ENCODE measurements at regions not wholly inside any gene's neighbourhood (a gene's known extent, or its start where the extent isn't known, plus 50 kb on each side); places are given as distances from the start of the nearest gene placed in this dataset.

- DNase-seq (ENCODE audit: low spot score) = no peak
- in situ Hi-C loops (cut with MboI; ENCODE audit: low pct_unique_long_range_greater_than_20kb, low sequenced_read_pairs, unreplicated experiment) = no loop called here
- TF ChIP-seq, protein P1, sequence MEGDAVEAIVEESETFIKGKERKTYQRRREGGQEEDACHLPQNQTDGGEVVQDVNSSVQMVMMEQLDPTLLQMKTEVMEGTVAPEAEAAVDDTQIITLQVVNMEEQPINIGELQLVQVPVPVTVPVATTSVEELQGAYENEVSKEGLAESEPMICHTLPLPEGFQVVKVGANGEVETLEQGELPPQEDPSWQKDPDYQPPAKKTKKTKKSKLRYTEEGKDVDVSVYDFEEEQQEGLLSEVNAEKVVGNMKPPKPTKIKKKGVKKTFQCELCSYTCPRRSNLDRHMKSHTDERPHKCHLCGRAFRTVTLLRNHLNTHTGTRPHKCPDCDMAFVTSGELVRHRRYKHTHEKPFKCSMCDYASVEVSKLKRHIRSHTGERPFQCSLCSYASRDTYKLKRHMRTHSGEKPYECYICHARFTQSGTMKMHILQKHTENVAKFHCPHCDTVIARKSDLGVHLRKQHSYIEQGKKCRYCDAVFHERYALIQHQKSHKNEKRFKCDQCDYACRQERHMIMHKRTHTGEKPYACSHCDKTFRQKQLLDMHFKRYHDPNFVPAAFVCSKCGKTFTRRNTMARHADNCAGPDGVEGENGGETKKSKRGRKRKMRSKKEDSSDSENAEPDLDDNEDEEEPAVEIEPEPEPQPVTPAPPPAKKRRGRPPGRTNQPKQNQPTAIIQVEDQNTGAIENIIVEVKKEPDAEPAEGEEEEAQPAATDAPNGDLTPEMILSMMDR (IDR thresholded peaks at IDR 0.05; ENCODE audit: extremely low read depth, insufficient read depth, missing control alignments) = no peak
Measured at GRCh38 chr2:183339311-183339710, 215.1 kb downstream of the NUP35 start.

- in situ Hi-C loops (cut with MboI; ENCODE audit: low pct_unique_long_range_greater_than_20kb, low sequenced_read_pairs, unreplicated experiment) = no loop called here
- DNase-seq (ENCODE audit: low spot score) = no peak
- TF ChIP-seq, protein P1 (IDR thresholded peaks at IDR 0.05; ENCODE audit: extremely low read depth, insufficient read depth, missing control alignments) = no peak
Measured at GRCh38 chr2:183341057-183341456, 216.8 kb downstream of the NUP35 start.

GRCh38 chr2:183347969-183348368, 223.7 kb downstream of the NUP35 start:
- TF ChIP-seq, protein P1 (IDR thresholded peaks at IDR 0.05; ENCODE audit: extremely low read depth, insufficient read depth, missing control alignments) = no peak
- DNase-seq (ENCODE audit: low spot score) = no peak
- in situ Hi-C loops (cut with MboI; ENCODE audit: low pct_unique_long_range_greater_than_20kb, low sequenced_read_pairs, unreplicated experiment) = no loop called here

- in situ Hi-C loops (cut with MboI; ENCODE audit: low pct_unique_long_range_greater_than_20kb, low sequenced_read_pairs, unreplicated experiment) = no loop called here
- no peak for DNase-seq (ENCODE audit: low spot score)
- TF ChIP-seq, protein P1 (IDR thresholded peaks at IDR 0.05; ENCODE audit: extremely low read depth, insufficient read depth, missing control alignments) = no peak
Measured at GRCh38 chr2:183348492-183348891, 224.2 kb downstream of the NUP35 start.

- TF ChIP-seq, protein P1 (IDR thresholded peaks at IDR 0.05; ENCODE audit: extremely low read depth, insufficient read depth, missing control alignments) = no peak
- DNase-seq (ENCODE audit: low spot score) = no peak
- in situ Hi-C loops (cut with MboI; ENCODE audit: low pct_unique_long_range_greater_than_20kb, low sequenced_read_pairs, unreplicated experiment) = no loop called here
Measured at GRCh38 chr2:183349091-183349490, 224.8 kb downstream of the NUP35 start.

DNA sequence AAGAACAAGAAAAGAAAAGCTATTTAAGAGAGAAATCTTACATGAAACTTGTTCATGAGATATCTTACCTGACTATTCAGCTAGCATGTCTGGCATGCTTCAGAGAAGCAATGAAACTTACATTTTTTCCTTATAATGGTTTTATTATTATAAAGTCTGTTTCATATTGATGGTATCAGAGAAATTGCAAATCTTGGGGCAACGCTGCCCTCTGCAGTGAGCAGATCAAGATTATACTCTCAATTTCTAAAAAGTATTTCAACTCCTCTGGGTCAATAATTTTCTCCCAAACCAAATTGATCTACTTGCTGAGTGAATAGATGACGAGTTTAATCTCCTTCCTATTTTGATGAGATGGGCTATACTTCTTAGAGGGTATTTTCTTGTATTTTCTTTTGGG, 235.6 kb downstream of the NUP35 start:
- TF ChIP-seq, protein P1 (IDR thresholded peaks at IDR 0.05; ENCODE audit: extremely low read depth, insufficient read depth, missing control alignments) = peak; percentile 5
- in situ Hi-C loops (cut with MboI; ENCODE audit: low pct_unique_long_range_greater_than_20kb, low sequenced_read_pairs, unreplicated experiment) = no loop called here
- DNase-seq (ENCODE audit: low spot score) = no peak

DNA sequence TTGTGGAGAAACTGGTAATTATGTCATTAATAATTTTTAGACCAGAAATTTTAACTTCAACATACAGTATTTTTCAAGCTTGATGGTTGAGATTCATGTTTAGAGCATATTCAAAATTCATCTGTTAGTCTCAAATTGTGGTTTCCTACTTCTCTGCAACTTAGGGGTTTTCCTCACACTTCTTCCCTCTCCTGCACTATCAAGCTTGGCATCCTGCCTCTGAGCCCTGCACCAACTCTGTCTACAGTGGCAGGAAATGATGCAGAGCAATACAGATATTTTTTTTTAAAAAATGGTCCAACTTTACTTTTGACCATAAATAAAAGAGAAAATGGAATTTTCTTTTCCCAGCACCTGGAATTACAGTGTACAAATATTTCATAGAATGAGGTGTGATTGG, 247.3 kb downstream of the NUP35 start:
- in situ Hi-C loops (cut with MboI; ENCODE audit: low pct_unique_long_range_greater_than_20kb, low sequenced_read_pairs, unreplicated experiment) = no loop called here
- TF ChIP-seq, protein P1 (IDR thresholded peaks at IDR 0.05; ENCODE audit: extremely low read depth, insufficient read depth, missing control alignments) = no peak
- DNase-seq (ENCODE audit: low spot score) = no peak
